HCT116 (cell line): ENCODE measurements at regions not wholly inside any gene's neighbourhood (a gene's known extent, or its start where the extent isn't known, plus 50 kb on each side); places are given as distances from the start of the nearest gene placed in this dataset.

Experiments
- ATF3 ChIP-seq: IDR thresholded peaks from 2 replicates; pipeline ENCODE4 v1.6.1; 2012
- MAX ChIP-seq: IDR thresholded peaks from 2 replicates; pipeline ENCODE4 v1.6.1; 2012

- TF ChIP-seq ATF3 (no peak), MAX (no peak)
These were observed 336.4 kb upstream of the NAV3 start for GRCh38 chr12:77494296-77494695.
